22Rv1 (cell line): ENCODE measurements at regions not wholly inside any gene's neighbourhood (a gene's known extent, or its start where the extent isn't known, plus 50 kb on each side); places are given as distances from the start of the nearest gene placed in this dataset.

Experiments used
- ZFX ChIP-seq: fragments of 450-650 bp; IDR thresholded peaks from 2 replicates; pipeline ENCODE4 v1.6.1; 2017; ENCODE audit warnings: antibody characterized with exemption, borderline replicate concordance
- TF ChIP-seq, protein P1 (sequence below): fragments of 450-650 bp; IDR thresholded peaks from 2 replicates; pipeline ENCODE4 v1.5.1; 2017; ENCODE audit warnings: mild to moderate bottlenecking

DNA sequence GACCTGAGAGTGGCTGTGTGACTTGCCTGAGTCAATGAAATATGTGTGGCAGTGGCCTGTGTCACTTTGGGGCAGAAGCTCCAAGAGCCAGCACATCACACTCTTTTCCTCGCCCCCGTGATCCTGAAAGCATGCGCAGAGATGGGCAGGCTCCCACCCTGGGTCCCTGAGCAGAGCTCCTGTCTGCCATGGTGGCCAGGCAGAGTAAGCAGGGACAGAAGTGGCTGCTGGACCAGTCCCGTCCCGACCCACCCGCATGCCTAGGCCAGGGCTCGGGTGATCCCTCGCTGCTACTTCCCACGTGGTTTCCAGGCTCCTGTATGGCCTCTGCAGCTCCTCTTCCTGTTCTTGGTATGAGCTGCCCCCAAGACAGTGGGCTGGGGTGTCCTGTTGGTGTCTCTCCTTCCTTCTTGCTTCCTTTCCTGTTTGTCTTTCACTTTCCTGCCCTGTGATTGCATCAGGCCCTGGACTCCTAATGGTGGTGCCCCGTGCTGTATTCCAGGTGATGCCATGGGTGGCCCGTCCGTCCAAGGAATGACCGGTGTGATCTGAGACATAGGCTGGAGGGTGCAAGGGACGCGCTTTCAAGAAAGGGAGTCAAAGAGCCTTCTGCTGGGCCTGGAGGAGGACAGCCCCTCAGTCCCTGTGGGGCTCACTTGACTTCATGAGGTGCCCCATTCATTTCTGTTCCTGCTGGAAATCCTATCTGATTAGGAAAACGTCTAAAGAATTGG, 71.4 kb upstream of the SHH start:
- TF ChIP-seq, protein P1, sequence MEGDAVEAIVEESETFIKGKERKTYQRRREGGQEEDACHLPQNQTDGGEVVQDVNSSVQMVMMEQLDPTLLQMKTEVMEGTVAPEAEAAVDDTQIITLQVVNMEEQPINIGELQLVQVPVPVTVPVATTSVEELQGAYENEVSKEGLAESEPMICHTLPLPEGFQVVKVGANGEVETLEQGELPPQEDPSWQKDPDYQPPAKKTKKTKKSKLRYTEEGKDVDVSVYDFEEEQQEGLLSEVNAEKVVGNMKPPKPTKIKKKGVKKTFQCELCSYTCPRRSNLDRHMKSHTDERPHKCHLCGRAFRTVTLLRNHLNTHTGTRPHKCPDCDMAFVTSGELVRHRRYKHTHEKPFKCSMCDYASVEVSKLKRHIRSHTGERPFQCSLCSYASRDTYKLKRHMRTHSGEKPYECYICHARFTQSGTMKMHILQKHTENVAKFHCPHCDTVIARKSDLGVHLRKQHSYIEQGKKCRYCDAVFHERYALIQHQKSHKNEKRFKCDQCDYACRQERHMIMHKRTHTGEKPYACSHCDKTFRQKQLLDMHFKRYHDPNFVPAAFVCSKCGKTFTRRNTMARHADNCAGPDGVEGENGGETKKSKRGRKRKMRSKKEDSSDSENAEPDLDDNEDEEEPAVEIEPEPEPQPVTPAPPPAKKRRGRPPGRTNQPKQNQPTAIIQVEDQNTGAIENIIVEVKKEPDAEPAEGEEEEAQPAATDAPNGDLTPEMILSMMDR = no peak
- no peak for TF ChIP-seq ZFX
